ENCODE measurements at regions not wholly inside any gene's neighbourhood (a gene's known extent, or its start where the extent isn't known, plus 50 kb on each side); places are given as distances from the start of the nearest gene placed in this dataset.

DNA sequence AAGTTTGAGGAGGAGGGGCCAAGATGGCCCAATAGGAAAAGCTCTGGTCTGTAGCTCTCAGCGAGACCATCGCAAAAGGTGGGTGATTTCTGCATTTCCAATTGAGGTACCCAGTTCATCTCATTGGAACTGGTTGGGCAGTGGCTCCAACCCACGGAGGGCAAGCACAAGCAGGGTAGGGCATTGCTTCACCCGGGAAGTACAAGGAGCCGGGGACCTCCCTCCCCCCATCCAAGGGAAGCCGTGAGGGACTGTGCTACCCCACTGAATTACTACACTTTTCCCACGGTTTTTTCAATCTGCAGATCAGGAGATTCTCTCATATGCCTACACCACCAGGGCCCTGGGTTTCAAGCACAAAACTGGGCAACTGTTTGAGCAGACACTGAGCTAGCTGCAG is 58.0 kb upstream of the EFCAB3 start:
- whole genome bisulfite sequencing, 4 donors = 84 to 93% (median 86%) methylated on average over 6 to 7 of the region's 7 CpGs
- Histone ChIP-seq H3K27ac (no peak overlapping the region), H3K27me3 (peaks cover 0 to 5% (median 0%) of the 10 kb centered on the region in 9 donors), H3K4me3 (no peak overlapping the region), H3K9me3 (no peaks in the 10 kb centered on the region), H3K4me1 (no peaks in the 10 kb centered on the region), H3K36me3 (no peaks in the 10 kb centered on the region)
- TF ChIP-seq POLR2A (IDR thresholded peaks at IDR 0.05) (no peak), CTCF (IDR thresholded peaks at IDR 0.05) (no peak)
- DNase-seq (no peak), ATAC-seq (no peak)
- intact Hi-C loops (cut with DNase I) = no loop called here

DNA sequence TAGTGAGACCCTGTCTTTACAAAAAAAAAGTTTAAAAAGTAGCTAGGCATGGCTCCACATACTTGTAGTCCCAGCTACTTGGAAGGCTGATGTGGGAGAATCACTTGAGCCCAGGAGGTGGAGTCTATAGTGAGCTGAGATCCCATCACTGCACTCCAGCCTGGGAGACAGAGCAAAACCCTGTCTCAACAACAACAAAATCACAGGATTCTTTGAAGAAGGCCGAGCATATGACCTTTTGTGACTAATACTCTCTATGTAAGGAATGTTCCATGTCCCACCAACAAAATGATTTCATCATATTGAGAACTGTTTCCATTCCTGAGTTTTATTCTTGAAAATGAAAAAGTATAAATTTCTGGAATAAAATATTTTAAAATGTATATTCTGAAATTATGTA is 58.9 kb upstream of the EFCAB3 start:
- ATAC-seq (no peak), DNase-seq (no peak)
- H3K4me3 ChIP-seq = no peak overlapping the region
- no peaks in the 10 kb centered on the region for H3K36me3 ChIP-seq
- no peak for TF ChIP-seq POLR2A (IDR thresholded peaks at IDR 0.05)
- intact Hi-C loops (cut with DNase I) = no loop called here
- H3K9me3 ChIP-seq = no peaks in the 10 kb centered on the region
- H3K27ac ChIP-seq = no peak overlapping the region
- H3K27me3 ChIP-seq = peaks cover 0 to 5% (median 0%) of the 10 kb centered on the region in 9 donors
- 34 to 55% (median 40%) methylated on average over 1 of the region's 1 CpG for WGBS, 4 donors
- no peaks in the 10 kb centered on the region for H3K4me1 ChIP-seq

DNA sequence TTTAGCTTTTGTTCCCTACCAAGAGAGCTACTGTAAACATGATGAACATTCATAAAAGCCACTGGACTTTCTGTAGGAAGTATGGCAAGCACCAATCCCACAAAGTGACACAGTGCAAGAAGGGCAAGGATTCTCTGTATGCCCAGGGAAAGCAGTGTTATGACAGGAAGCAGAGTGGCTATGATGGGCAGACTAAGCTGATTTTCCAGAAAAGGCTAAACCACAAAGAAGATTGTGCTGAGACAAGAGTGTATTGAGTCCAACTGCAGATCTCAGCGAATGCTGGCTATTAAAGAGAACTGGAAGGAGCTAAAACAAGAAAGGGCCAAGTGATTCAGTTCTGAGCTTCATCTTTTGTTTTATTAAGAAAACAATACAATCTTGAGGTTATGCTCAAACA is 60.5 kb upstream of the EFCAB3 start:
- 78 to 87% (median 81%) methylated on average over 1 of the region's 1 CpG for WGBS, 4 donors
- no peak overlapping the region for H3K4me3 ChIP-seq
- H3K36me3 ChIP-seq = no peaks in the 10 kb centered on the region
- no peak overlapping the region for H3K27ac ChIP-seq
- TF ChIP-seq CTCF (IDR thresholded peaks at IDR 0.05) (no peak), POLR2A (IDR thresholded peaks at IDR 0.05) (no peak)
- DNase-seq = no peak
- intact Hi-C loops (cut with DNase I) = no loop called here
- no peaks in the 10 kb centered on the region for H3K4me1 ChIP-seq
- no peak for ATAC-seq
- H3K9me3 ChIP-seq = no peaks in the 10 kb centered on the region
- H3K27me3 ChIP-seq = peaks cover 0 to 5% (median 0%) of the 10 kb centered on the region in 9 donors

- ATAC-seq (no peak), DNase-seq (no peak)
- Histone ChIP-seq H3K27me3 (peaks cover 0 to 5% (median 0%) of the 10 kb centered on the region in 9 donors), H3K27ac (no peak overlapping the region), H3K9me3 (peaks cover 0 to 6% (median 0%) of the 10 kb centered on the region in 12 donors), H3K4me1 (no peaks in the 10 kb centered on the region), H3K36me3 (no peaks in the 10 kb centered on the region), H3K4me3 (no peak overlapping the region)
- intact Hi-C loops (cut with DNase I) = no loop called here
- TF ChIP-seq POLR2A (IDR thresholded peaks at IDR 0.05) (no peak), CTCF (IDR thresholded peaks at IDR 0.05) (no peak)
Measured at GRCh38 chr17:62309396-62309795, 71.0 kb upstream of the EFCAB3 start.

DNA sequence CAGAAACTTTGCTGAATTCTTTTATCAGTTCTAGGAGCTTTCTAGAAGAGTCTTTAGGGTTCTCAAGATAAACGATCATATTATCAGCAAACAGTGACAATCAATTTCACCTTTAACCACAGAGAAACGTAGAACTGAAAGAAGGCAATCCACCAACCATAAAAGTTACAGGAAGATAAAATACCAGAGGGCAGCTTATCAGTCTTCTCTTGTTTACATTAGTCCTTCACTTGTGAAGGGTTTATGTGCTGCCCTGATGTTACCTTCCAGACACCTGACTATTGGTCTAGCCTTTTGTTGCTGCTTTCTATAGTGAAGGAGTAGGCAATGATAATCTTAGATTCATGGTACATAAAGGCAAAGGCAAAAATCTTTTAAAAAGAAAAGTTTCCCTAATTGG is 73.2 kb upstream of the EFCAB3 start:
- ATAC-seq (no peak), DNase-seq (no peak)
- intact Hi-C loops (cut with DNase I) = no loop called here
- Histone ChIP-seq H3K4me1 (no peaks in the 10 kb centered on the region), H3K27me3 (peaks cover 0 to 5% (median 0%) of the 10 kb centered on the region in 9 donors), H3K4me3 (no peak overlapping the region), H3K9me3 (peaks cover 0 to 6% (median 0%) of the 10 kb centered on the region in 12 donors), H3K27ac (no peak overlapping the region), H3K36me3 (no peaks in the 10 kb centered on the region)
- WGBS, 4 donors = 8 to 20% (median 10%) methylated on average over 2 of the region's 2 CpGs
- TF ChIP-seq POLR2A (IDR thresholded peaks at IDR 0.05) (no peak), CTCF (IDR thresholded peaks at IDR 0.05) (no peak)

Measured in heart left ventricle (tissue), 16 donors.